HT-29 (cell line): ENCODE measurements at regions not wholly inside any gene's neighbourhood (a gene's known extent, or its start where the extent isn't known, plus 50 kb on each side); places are given as distances from the start of the nearest gene placed in this dataset.

Experiments
- DNase-seq: peaks from one replicate; pipeline ENCODE4 v3.0.0-alpha.2; 2015; ENCODE audit warnings: low spot score

- no peak for DNase-seq
Measured at GRCh38 chr12:115507951-115508722, 769.4 kb downstream of the MED13L start.

GRCh38 chr12:115507560-115507889 lies 770.0 kb downstream of the MED13L start:
- no peak for DNase-seq

DNA sequence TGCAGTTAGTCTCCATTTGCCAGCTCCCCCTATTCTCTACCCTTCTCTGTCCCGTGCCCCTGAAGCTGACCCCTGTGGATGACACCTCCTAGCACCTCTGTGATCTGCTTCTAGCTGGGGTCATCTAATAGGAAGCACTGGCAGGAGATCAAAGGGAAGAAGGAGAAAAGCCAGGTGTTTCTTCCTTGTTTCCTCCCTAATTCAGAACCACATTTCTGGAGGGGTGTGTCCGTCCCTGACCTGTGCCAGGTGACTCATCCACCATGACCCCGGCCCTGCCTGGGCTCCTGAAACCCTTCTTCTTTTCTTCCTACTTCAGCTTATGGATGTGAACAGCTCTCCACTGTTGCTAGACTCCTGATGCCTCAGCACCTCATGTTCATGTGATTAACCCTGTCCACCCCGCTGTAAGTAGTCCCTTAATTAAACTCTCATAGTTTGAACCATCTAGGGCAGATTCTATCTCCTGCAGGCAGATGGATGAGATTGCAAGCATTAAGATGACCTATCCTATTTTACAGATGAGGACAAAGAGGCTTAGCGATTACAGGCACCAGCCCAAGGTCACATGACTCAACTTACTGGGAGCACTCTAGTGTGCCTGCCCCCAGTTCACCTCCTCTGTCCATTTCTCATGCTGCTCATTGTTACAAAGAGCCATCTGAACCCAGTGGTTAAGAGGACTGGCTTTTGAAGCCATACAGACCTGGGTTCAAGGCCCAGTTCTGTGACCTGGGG lies 770.5 kb downstream of the MED13L start:
- peak; percentile 22 for DNase-seq

DNA sequence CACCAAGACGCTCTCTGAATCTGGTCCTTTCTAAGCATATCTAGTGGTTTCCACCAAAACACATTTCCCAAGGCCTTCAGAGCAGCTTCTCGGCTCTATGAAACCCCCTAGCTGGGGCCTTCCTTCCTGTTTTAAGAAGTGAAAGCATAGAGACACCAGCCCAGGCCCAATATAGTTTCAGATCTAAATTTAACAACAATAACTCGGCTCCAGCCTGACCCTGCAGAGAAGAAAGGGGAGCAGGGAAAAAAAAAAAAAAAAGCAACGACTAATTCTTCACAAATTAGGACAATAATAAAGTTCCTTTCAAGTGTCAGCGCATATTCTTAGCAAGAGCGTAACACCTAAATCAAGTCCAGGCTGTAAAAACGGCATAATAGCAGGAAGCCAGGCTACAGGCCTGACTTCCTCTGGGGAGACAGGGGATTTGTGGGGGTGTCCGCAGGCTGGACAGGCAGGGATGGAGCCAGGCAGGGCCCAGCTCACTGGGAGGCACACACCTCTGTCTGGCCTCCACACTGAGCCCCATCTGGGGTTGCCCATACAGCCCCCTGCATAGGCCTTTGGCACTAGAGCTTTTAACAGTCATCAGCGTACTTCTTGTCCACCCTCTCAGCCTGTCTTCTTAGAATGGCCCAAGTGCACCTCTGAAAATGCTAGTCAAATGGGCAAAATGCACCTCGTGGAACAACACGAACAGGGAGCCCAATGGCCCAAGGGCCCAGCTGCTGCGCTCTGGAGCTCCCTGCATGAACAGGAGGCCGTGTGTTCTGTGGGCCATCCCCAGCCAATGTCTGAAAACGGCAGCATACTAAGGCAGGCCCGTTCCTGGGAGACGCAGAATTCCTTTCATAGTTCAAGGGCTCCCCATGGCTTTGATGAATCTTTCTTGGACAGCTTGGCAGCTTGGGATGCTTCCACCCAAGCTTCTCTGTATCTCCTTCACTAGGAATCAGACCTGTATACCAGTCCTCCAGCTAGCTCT lies 772.9 kb downstream of the MED13L start:
- no peak for DNase-seq

GRCh38 chr12:115500872-115501271 lies 776.6 kb downstream of the MED13L start:
- DNase-seq: no peak

- no peak for DNase-seq
Measured at GRCh38 chr12:115495300-115495699, 782.2 kb downstream of the MED13L start.

- no peak for DNase-seq
Measured at GRCh38 chr12:115492553-115492952, 784.9 kb downstream of the MED13L start.

GRCh38 chr12:115491511-115492250 lies 785.8 kb downstream of the MED13L start:
- no peak for DNase-seq

GRCh38 chr12:115489253-115489652 lies 788.2 kb downstream of the MED13L start:
- DNase-seq: no peak

- no peak for DNase-seq
Measured at GRCh38 chr12:115485967-115486366, 791.5 kb downstream of the MED13L start.

- DNase-seq: no peak
Measured at GRCh38 chr12:115485503-115485902, 792.0 kb downstream of the MED13L start.

DNA sequence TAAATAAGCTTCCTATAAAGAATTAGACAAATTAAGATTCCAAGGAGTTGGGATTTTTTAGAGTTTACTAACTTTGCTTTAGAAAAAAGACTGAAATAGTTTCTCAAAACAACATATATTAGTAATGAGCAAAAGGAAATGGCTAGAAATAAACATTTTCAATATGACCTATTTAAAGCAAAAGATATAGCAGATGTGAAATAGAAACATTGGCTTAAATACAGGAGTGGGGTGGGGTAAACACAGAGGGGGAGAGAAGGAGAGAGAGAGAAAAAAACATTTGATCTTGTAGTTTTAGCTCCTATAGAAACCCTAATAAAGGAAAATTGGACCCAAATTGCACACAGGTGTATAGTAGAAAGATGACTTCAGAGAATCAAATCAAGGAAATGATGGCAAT lies 794.5 kb downstream of the MED13L start:
- DNase-seq: no peak

DNA sequence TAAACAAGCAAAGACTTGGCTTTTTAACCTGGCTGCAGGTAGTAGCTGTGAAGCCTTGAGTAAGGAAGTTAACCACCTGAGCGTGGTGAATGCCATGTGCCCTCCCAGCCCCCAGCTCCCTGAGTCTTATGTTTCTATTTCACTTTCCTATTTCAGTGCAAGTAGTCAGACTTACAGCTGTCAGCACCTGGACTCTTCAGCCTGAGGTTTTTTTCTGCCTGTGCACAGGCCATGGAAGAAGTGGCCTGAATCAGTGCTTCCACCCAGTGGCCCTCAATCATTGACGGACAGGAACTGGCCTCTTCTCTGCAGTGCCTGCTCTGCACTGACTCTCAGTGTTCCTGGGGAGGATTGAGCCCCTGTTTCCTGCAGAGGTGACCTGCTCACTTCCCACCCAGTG lies 796.4 kb downstream of the MED13L start:
- no peak for DNase-seq

- peak; percentile 44 for DNase-seq
Measured at GRCh38 chr12:115478505-115478904, 794.5 kb upstream of the TBX3 start.

DNA sequence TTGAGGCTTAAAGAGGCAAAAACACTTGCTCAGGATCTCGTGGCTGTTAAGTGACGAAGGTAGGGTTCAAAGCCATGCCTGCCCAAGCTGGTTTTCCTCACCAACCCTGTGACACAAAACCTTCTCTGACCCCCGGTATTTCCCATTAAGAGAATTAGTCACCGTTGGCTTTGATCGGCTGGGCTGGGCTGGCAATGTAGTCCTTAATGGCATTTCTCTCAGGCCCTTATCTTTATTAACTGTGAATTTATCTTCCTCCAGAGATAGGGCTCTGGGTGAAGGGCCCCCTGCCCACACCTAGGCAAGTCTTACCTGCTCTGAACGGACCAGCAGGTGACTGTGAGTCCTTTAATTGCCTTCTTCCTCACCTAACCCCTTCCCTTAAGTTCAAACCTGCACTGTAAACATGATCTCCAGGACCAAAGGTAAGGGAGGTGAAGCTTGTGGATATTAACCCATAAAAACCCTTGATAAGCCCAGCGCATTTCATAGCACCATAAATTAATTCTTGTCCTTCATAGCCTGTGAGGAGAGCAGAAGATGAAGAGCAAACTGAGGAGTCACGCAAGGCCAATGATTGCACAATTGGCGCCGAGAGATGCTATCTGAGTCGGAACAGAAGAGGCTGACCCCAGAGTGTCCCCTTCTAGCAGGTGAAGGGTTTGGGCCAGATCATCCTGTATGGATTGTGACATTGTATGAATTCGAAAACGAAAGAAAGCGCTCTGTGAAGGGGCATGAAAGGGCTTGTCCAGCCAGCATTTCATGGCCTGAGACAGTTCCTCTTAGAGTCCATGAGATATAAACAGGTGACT lies 790.8 kb upstream of the TBX3 start:
- peak; percentile 95 for DNase-seq

- DNase-seq: peak; percentile 63
Measured at GRCh38 chr12:115473257-115473956, 789.4 kb upstream of the TBX3 start.

GRCh38 chr12:115472852-115473251 lies 788.9 kb upstream of the TBX3 start:
- peak; percentile 19 for DNase-seq

DNA sequence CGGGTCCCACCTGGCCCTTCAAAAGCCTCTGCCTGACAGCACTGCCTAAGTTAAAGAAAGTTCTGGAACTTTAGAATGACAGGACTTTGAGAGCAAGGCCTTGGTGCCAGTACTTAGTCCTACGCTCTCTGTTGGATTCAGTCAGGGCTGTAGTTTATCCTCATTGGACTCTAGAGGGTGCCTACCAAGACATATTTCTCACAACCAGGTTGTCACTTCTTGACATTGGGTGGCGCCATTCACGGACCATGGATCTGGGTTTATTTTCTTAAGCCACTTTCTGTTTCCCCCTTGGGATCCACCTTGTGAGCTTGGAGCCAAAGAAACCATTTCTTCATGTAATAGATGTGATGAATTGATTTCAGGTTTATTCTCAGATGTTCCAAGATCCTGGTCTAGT lies 787.0 kb upstream of the TBX3 start:
- DNase-seq: peak; percentile 23

DNA sequence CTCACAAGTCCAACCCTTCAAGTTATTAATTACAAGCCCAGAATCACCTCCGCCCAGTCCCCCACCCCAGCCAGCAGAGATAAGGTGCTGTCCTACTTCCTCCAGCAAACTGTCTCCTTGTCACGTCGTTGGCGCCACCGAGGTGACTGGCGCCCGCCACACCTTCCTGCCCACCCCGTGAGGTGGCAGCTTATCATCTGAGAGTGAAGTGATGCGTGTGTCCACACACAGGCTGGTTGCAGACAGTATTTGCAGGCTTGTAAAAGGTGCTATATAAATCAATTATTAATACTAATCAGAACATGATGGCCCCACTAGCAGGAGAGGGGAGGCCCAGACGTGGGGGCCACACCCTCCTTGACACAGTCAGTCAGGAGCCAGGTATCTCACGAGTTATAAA lies 786.6 kb upstream of the TBX3 start:
- DNase-seq: no peak

DNA sequence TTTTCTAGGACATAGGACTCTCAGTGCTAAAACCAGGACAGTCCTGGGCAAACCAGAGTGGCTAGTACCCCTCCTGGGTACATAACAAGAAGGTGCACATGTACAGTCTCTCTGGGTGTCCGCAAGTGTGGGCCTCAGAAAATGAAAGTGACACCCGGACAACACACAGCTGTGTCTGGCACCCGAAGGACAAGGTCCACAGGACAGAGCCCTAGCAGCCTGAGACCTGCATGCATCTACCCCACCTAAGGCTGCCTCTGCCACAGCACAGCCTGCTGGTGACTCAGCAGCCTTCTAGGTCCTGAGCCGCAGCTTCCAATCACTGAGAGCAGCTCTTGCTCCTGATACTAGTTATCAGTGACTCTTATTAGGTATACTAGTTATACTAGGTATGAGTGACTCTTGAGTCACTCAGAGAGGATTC lies 784.1 kb upstream of the TBX3 start:
- peak; percentile 80 for DNase-seq
